Hepatocyte (in vitro differentiated cells): ENCODE measurements at regions not wholly inside any gene's neighbourhood (a gene's known extent, or its start where the extent isn't known, plus 50 kb on each side); places are given as distances from the start of the nearest gene placed in this dataset.

Experiments used
- EZH2 ChIP-seq: fragments of 200-600 bp; sonication (generic); IDR thresholded peaks from 2 replicates; pipeline ENCODE4 v1.6.1; 2016; ENCODE audit warnings: antibody characterized with exemption, mild to moderate bottlenecking, borderline replicate concordance
- EZH2phosphoT487 ChIP-seq: fragments of 200-600 bp; sonication (generic); IDR thresholded peaks from one replicate; pipeline ENCODE4 v1.6.1; 2018; ENCODE audit warnings: antibody characterized with exemption, mild to moderate bottlenecking, low read depth, moderate library complexity; ENCODE audit not compliant: unreplicated experiment, severe bottlenecking
- TF ChIP-seq, protein P1 (sequence below): fragments of 200-600 bp; sonication (generic); IDR thresholded peaks from 2 replicates; pipeline ENCODE4 v1.5.1; 2016; ENCODE audit warnings: antibody characterized with exemption, mild to moderate bottlenecking; ENCODE audit not compliant: poor library complexity

DNA sequence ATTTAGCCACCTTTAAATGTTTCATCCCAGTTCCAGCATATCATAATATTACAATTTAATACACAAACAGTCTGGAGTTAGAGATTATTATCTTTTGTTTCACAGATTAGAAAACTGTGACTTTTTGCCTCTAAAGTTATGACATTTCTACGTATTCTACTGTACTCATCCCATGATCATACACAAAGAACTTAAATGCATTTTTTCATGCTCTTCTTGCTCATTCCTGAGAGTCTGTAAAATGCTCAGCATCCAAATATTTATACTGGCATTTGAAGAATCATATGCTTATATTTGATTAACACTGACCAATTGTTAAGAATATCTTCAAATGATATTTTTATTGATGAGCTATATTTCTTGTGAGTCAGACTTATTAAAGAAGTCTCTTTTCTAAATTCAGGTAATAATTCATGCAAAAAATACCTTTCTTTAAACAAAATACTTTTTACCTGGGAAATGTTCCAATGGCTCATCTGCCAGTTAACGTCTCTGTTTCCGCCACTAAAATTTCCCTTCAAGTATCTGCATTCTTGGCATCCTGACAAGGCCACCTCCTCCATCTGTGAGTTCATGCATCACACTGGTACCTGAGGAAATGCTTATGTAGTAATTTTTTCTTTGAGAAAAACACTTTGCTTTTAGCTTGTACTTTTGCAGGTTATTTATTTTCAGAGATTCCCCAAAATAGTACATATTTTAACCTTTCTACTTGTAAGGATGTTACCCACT is 139.6 kb upstream of the RASA1 start:
- TF ChIP-seq, protein P1, sequence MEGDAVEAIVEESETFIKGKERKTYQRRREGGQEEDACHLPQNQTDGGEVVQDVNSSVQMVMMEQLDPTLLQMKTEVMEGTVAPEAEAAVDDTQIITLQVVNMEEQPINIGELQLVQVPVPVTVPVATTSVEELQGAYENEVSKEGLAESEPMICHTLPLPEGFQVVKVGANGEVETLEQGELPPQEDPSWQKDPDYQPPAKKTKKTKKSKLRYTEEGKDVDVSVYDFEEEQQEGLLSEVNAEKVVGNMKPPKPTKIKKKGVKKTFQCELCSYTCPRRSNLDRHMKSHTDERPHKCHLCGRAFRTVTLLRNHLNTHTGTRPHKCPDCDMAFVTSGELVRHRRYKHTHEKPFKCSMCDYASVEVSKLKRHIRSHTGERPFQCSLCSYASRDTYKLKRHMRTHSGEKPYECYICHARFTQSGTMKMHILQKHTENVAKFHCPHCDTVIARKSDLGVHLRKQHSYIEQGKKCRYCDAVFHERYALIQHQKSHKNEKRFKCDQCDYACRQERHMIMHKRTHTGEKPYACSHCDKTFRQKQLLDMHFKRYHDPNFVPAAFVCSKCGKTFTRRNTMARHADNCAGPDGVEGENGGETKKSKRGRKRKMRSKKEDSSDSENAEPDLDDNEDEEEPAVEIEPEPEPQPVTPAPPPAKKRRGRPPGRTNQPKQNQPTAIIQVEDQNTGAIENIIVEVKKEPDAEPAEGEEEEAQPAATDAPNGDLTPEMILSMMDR, result no peak
- TF ChIP-seq EZH2 (no peak), EZH2phosphoT487 (no peak)
